SK-N-MC (cell line): ENCODE measurements at regions not wholly inside any gene's neighbourhood (a gene's known extent, or its start where the extent isn't known, plus 50 kb on each side); places are given as distances from the start of the nearest gene placed in this dataset.

Source experiments
- EZH2 ChIP-seq: fragments of 200-600 bp; sonication (generic); IDR thresholded peaks from one replicate; pipeline ENCODE4 v1.6.1; 2017; ENCODE audit warnings: antibody characterized with exemption
- FOXP2 ChIP-seq: optimal IDR thresholded peaks from 2 replicates; pipeline ENCODE3; 2011; ENCODE audit warnings: mild to moderate bottlenecking, moderate library complexity; ENCODE audit not compliant: insufficient read depth; ENCODE audit errors: extremely low read length, control extremely low read depth
- POLR2AphosphoS5 ChIP-seq: IDR thresholded peaks from 2 replicates; pipeline ENCODE4 v1.6.1; 2012; ENCODE audit warnings: mild to moderate bottlenecking, low read depth, low read length, borderline replicate concordance

DNA sequence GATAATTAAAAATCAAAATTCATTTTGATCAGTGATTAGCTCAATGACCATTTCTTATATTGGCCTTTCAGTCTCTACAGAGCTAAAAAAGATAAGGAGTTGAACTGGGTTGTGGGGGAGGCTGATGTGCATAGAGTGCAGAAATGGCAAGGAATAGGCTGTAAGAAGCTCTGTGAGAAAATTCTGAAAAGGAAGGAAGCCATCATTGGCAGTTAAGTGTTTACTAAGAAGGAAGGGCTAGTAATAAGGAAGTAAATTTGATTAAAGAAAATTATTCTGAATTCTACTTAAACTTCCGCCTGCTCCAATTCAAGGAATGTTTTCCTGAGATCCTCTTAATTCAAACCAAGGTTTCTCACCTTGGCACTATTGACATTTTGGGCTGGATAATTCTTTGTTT is 187.5 kb downstream of the MZT1 start:
- TF ChIP-seq EZH2 (no peak), POLR2AphosphoS5 (no peak), FOXP2 (no peak)
